MG63 (cell line): ENCODE measurements at regions not wholly inside any gene's neighbourhood (a gene's known extent, or its start where the extent isn't known, plus 50 kb on each side); places are given as distances from the start of the nearest gene placed in this dataset.
"Not testable (repeated sequence)": the region's sequence is repeated elsewhere in the genome, so short reads cannot be mapped to it uniquely, and the experiment has no call there.

Source experiments
- DNase-seq: peaks from one replicate; pipeline ENCODE4 v3.0.0-alpha.2; 2020
- H3K27me3 ChIP-seq: fragments of 250-450 bp; sonication (Bioruptor Pico); 2 replicates; pipeline ENCODE4 v1.5.1; 2020; ENCODE audit warnings: mild to moderate bottlenecking, moderate library complexity
- H3K36me3 ChIP-seq: fragments of 250-450 bp; sonication (Bioruptor Pico); 2 replicates; pipeline ENCODE4 v1.5.1; 2020; ENCODE audit warnings: mild to moderate bottlenecking, moderate library complexity
- H3K4me3 ChIP-seq: fragments of 250-450 bp; sonication (Bioruptor Pico); 2 replicates; pipeline ENCODE4 v1.5.1; 2020; ENCODE audit warnings: mild to moderate bottlenecking, moderate library complexity
- H3K9me3 ChIP-seq: fragments of 250-450 bp; sonication (Bioruptor Pico); 2 replicates; pipeline ENCODE4 v1.5.1; 2020; ENCODE audit warnings: mild to moderate bottlenecking, moderate library complexity

- Histone ChIP-seq H3K4me3 (no peak overlapping the region), H3K9me3 (no peaks in the 10 kb centered on the region), H3K36me3 (no peaks in the 10 kb centered on the region), H3K27me3 (no peaks in the 10 kb centered on the region)
- DNase-seq = no peak
These were observed 68.0 kb downstream of the LUZP4 start for GRCh38 chrX:115357326-115358120.

- DNase-seq, H3K4me3 ChIP-seq, H3K36me3 ChIP-seq, H3K9me3 ChIP-seq, H3K27me3 ChIP-seq: not testable (repeated sequence)
These were observed 70.0 kb downstream of the LUZP4 start for GRCh38 chrX:115359508-115359907.

- no peak overlapping the region for H3K4me3 ChIP-seq
- DNase-seq = peak; percentile 4
- H3K36me3 ChIP-seq = no peaks in the 10 kb centered on the region
- no peaks in the 10 kb centered on the region for H3K27me3 ChIP-seq
- no peaks in the 10 kb centered on the region for H3K9me3 ChIP-seq
These were observed 70.8 kb downstream of the LUZP4 start for GRCh38 chrX:115360220-115360781.

DNA sequence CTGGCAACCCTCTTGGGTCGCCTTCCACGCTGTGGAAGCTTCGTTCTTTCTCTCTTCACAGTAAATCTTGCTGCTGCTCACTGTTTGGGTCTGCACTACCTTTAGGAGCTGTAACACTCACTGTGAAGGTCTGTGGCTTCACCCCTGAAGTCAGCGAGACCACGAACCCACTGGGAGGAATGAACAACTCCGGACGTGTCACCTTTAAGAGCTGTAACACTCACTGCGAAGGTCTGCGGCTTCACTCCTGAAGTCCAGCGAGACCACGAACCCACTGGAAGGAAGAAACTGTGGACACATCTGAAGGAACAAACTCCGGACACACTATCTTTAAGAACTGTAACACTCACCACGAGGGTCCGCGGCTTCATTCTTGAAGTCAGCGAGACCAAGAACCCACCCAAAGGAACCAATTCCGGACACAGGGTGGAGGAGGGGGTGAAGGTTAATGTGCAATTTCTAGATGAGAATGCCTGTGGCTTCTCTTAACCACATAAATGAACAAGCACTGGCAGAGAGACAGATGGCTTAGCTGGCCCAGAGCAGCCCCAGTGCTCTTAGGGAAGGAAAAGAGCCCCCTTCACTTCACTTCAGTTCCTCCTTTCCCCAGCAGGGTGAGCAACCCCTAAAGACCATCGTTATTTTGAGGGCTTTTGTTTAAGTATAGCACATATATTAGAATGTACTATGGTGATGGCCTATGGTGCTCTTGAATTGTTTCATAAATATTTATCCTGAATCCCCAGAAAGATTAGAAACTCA is 73.0 kb downstream of the LUZP4 start:
- no peaks in the 10 kb centered on the region for H3K36me3 ChIP-seq
- no peaks in the 10 kb centered on the region for H3K27me3 ChIP-seq
- H3K4me3 ChIP-seq = no peak overlapping the region
- peak; percentile 17 for DNase-seq
- H3K9me3 ChIP-seq = no peaks in the 10 kb centered on the region

- Histone ChIP-seq H3K27me3 (no peaks in the 10 kb centered on the region), H3K9me3 (no peaks in the 10 kb centered on the region), H3K36me3 (no peaks in the 10 kb centered on the region), H3K4me3 (no peak overlapping the region)
- no peak for DNase-seq
These were observed 73.9 kb downstream of the LUZP4 start for GRCh38 chrX:115363372-115363771.

DNA sequence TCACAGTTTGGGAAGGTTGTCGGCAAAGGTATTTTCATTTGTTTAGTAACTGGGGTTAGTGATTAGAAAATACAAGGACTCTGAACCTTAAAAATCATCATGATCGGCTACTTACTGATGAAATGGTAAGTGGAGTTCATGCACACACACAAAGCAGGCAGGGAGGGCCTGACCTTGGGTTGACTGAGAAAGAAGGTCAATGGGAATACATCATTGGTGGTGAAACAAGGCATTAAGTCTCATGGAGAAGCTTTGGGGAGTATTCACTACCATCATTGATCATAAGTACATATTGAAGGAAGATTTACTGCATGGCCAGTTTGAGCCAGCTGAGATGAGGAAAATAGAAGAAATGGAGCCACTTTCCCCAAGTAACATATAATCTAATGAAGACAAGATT is 74.4 kb downstream of the LUZP4 start:
- H3K27me3 ChIP-seq = no peaks in the 10 kb centered on the region
- no peak overlapping the region for H3K4me3 ChIP-seq
- DNase-seq = no peak
- no peaks in the 10 kb centered on the region for H3K9me3 ChIP-seq
- no peaks in the 10 kb centered on the region for H3K36me3 ChIP-seq

DNA sequence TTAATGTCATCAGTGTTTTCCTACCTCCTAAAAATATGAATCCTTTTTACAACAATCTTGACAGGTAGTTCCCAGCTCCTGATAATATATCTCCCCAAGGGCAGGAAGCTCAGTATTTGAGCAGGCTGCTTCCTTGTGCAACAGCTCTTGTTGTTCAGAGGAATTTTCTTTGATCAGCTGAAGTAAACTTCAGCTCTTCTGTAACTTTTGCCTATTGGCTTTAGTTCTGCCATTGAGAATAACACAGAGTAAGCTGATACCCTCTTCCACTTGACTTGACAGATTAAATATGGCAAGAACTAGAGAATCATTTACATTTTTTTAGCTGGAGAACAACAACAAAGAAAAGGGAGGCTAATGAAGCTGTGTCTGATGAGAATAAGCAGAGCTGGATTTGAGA is 75.2 kb downstream of the LUZP4 start:
- DNase-seq = no peak
- Histone ChIP-seq H3K27me3 (no peaks in the 10 kb centered on the region), H3K36me3 (no peaks in the 10 kb centered on the region), H3K9me3 (no peaks in the 10 kb centered on the region), H3K4me3 (no peak overlapping the region)

DNA sequence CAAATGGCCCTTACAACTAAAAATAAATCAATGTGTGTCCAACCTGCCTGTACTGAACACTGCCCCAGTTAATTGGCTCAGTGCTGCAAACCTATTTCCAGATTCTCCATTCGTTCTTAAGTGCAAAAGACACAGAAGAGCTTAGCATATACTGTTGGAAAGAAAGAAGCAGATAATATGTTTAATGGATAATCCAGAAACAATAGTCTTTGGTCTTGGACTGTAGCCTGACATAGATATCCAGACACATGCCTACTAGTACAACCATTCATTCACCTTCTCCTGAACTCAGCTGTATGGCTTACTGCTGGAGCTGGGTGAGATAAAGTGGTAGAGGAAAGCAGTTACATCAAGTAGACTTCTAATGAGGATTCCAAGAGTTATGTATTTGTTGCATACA is 77.0 kb downstream of the LUZP4 start:
- no peak for DNase-seq
- Histone ChIP-seq H3K36me3 (no peaks in the 10 kb centered on the region), H3K27me3 (no peaks in the 10 kb centered on the region), H3K9me3 (no peaks in the 10 kb centered on the region), H3K4me3 (no peak overlapping the region)

DNA sequence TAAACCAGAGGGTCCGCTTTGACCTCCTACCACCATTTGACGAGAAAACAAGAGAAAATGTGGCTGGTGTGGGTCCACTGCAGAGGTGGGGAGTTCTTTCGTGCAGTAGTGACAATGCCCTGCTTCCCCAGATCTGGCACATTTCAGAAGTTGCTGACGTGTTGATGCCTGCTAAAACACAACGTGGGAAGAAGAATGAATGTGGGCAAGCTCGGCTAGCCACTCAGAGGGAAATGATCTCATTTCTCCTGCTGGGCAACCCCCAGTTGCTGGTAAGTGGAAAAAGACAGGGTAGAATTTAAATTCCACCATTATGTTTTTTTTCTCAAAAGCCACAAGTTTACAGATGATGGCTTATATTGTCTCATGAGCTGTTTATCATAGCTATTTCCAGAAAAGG is 77.9 kb downstream of the LUZP4 start:
- Histone ChIP-seq H3K27me3 (no peaks in the 10 kb centered on the region), H3K36me3 (no peaks in the 10 kb centered on the region), H3K4me3 (no peak overlapping the region), H3K9me3 (no peaks in the 10 kb centered on the region)
- peak; percentile 70 for DNase-seq

- DNase-seq = no peak
- Histone ChIP-seq H3K36me3 (no peaks in the 10 kb centered on the region), H3K4me3 (no peak overlapping the region), H3K9me3 (no peaks in the 10 kb centered on the region), H3K27me3 (no peaks in the 10 kb centered on the region)
These were observed 78.4 kb downstream of the LUZP4 start for GRCh38 chrX:115367951-115368350.

GRCh38 chrX:115368876-115369275 is 79.4 kb downstream of the LUZP4 start:
- H3K36me3 ChIP-seq = no peaks in the 10 kb centered on the region

DNA sequence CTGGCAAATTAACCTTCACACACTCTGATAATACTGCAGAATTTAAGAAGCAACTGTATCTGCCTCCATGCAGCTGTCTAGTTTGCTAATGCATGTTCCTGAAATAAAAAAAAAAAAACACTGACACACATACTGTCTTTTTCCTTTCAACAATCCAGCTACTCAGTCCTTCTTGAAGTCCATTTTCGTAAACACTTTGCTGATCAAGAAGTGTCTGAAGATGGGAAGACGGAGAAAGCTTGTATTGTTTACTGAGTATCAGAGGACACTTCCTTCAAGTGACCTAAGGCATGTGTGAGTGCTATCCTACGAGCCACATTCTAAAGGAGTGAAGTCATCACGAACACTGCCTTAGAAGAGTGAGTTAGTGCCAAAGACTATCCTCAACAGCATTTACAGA is 82.6 kb downstream of the LUZP4 start:
- Histone ChIP-seq H3K9me3 (peaks cover 2% of the 10 kb centered on the region; the same call in 1 of the 2 replicates), H3K27me3 (no peaks in the 10 kb centered on the region), H3K36me3 (no peaks in the 10 kb centered on the region), H3K4me3 (no peak overlapping the region)
- peak; percentile 17 for DNase-seq

More at GRCh38 chrX:115368876-115369275, 79.4 kb downstream of the LUZP4 start:
- Histone ChIP-seq H3K27me3 (no peaks in the 10 kb centered on the region), H3K4me3 (no peak overlapping the region), H3K9me3 (no peaks in the 10 kb centered on the region)
- DNase-seq = no peak

GRCh38 chrX:115373308-115373707 is 83.8 kb downstream of the LUZP4 start:
- no peaks in the 10 kb centered on the region for H3K36me3 ChIP-seq
- no peak for DNase-seq
- H3K9me3 ChIP-seq = peaks cover 2% of the 10 kb centered on the region; the same call in 1 of the 2 replicates
- no peaks in the 10 kb centered on the region for H3K27me3 ChIP-seq
- no peak overlapping the region for H3K4me3 ChIP-seq

DNA sequence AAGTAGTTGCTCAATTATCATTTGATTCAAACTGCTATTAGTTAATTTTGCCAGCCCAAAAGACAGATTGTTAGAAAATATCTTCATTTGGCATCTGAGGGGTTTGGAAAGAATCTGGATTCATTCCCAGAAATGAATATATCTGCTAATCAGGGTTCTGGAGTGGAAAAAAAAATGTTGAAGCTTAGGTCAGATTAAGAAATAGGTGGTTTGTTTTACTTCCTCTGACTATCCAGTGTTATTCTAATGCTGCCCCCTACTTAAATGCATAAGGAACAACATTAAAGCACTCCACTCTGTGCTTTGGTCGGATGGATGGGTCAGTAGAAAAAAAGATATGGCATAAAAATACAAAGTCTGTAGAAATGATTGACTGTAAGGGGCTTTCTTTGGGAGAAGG is 89.0 kb downstream of the LUZP4 start:
- no peak for DNase-seq
- Histone ChIP-seq H3K9me3 (peaks cover 2% of the 10 kb centered on the region; the same call in 1 of the 2 replicates), H3K27me3 (no peaks in the 10 kb centered on the region), H3K4me3 (no peak overlapping the region), H3K36me3 (no peaks in the 10 kb centered on the region)

DNA sequence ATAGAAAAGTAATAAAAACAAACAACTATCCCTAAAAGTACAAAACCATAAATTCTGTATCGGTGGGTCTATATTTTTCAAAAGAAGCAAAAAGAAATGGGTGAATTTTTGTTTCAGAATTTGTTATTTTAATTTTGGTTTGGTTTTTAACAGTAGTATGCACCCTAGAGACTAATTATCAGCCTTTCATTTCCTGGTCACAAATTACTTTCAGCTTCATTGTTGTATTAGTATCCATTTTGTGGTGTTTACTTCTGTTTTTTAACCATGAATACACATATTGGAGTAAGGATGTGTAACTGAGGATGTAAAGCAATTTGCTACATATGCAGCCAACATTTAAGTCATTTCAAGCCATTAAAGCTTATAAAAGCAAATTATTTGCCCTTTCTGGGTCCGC is 97.8 kb downstream of the LUZP4 start:
- no peaks in the 10 kb centered on the region for H3K27me3 ChIP-seq
- H3K4me3 ChIP-seq = no peak overlapping the region
- H3K36me3 ChIP-seq = no peaks in the 10 kb centered on the region
- DNase-seq = no peak
- H3K9me3 ChIP-seq = no peaks in the 10 kb centered on the region

GRCh38 chrX:115388879-115389278 is 99.4 kb downstream of the LUZP4 start:
- no peak for DNase-seq

DNA sequence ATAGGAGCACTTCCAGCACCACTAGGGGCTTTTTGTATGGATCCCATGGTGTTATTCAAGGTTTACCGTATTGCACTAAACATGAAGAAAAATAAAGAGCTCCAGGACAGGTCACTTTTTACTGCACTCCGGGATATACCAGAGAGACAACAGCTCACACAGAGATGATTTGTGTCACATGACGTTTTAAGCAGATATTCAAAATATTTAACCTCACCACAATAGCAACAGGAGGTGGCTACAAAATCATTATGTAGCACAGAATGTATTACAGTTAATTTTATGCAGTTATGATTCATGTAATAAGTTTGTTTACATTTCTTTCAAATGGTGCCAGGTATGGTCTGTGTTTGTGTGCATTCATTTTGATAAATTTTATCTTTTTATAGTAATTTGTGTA is 100.6 kb downstream of the LUZP4 start:
- no peaks in the 10 kb centered on the region for H3K9me3 ChIP-seq
- H3K27me3 ChIP-seq = no peaks in the 10 kb centered on the region
- H3K36me3 ChIP-seq = no peaks in the 10 kb centered on the region
- no peak for DNase-seq
- no peak overlapping the region for H3K4me3 ChIP-seq

More at GRCh38 chrX:115388879-115389278, 99.4 kb downstream of the LUZP4 start:
- Histone ChIP-seq H3K27me3 (no peaks in the 10 kb centered on the region), H3K4me3 (no peak overlapping the region), H3K36me3 (no peaks in the 10 kb centered on the region), H3K9me3 (no peaks in the 10 kb centered on the region)
